GM12872 (cell line): ENCODE measurements at regions not wholly inside any gene's neighbourhood (a gene's known extent, or its start where the extent isn't known, plus 50 kb on each side); places are given as distances from the start of the nearest gene placed in this dataset.

Experiments
- TF ChIP-seq, protein P1 (sequence below): IDR thresholded peaks from 3 replicates; pipeline ENCODE4 v1.5.1; 2011; ENCODE audit warnings: low read depth, mild to moderate bottlenecking, low read length, moderate library complexity; ENCODE audit not compliant: insufficient read depth

DNA sequence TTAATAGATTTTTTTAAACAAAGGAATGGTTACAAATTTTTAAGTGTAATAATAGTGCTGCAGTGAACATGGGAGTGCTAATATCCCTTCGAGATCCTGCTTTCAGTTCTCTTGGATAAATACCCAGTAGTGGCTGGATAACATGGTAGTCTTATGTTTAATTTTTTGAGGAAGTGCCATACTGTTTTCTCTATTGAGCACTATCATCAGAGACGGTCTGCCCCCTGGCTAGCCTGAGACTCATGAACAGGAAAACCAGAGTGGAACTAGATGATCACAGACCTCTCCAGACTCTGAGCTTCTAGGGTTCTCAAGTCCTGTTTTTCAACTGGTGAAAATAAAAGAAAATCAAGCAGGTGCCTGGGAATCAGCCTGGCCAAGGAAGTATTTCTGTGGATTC, 97.3 kb upstream of the MARK1 start:
- TF ChIP-seq, protein P1, sequence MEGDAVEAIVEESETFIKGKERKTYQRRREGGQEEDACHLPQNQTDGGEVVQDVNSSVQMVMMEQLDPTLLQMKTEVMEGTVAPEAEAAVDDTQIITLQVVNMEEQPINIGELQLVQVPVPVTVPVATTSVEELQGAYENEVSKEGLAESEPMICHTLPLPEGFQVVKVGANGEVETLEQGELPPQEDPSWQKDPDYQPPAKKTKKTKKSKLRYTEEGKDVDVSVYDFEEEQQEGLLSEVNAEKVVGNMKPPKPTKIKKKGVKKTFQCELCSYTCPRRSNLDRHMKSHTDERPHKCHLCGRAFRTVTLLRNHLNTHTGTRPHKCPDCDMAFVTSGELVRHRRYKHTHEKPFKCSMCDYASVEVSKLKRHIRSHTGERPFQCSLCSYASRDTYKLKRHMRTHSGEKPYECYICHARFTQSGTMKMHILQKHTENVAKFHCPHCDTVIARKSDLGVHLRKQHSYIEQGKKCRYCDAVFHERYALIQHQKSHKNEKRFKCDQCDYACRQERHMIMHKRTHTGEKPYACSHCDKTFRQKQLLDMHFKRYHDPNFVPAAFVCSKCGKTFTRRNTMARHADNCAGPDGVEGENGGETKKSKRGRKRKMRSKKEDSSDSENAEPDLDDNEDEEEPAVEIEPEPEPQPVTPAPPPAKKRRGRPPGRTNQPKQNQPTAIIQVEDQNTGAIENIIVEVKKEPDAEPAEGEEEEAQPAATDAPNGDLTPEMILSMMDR: no peak

DNA sequence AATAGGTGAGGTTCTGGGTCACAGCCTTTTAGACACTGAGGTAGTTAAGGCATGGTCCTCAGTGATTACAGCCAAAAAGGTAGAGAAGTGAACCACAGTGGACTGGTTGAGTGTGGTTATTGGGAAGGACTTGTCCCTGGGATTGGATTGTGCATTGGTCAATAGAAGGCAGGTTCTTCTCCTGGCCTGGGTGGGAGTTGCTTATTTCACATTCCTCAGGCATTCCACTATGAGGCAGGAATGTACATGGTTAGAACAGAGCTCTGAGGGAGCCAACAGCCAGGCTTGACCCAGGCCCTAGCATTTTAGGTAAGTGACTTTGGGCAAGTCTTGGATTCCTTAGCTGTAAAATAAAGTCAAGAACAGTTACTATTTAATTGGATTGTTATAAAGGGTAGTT, 97.9 kb upstream of the MARK1 start:
- TF ChIP-seq, protein P1: no peak

DNA sequence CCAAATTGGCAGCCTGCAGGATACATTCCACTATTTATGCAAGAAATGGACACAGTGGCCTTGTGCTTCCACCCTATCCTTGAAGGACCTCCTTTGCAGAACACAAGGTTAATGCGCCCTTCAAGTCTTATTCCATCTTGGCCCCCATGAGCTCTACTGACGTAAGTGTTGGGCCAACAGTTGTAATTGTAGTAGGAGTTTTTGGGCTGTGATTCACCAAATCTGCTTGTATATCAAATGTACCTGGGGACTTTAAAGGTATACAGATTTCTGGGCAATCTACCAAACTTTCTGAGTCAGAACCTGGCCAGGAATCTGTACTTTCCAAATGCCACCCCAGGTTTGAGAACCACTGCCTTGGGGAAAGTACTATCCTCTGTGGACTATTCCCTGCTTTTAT, 100.9 kb upstream of the MARK1 start:
- TF ChIP-seq, protein P1: no peak

DNA sequence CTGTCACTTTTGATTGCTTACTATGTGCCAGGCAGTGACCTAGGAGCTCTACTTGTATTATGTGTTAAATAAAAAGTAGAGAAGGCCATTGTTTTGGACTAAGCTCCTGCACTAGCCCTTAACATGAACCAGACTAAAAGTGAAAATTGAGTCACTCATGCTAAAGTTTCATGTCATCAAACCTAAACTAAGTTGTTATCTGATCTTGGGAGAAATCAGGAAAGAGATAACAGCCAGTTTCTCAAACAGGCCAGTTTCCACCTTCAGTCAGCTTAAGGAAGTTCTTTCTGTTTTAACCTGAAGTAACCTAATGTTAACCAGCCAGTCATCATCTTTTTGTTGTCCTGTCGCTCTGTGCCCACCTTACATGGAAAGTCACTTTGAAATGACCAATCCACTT, 102.1 kb upstream of the MARK1 start:
- TF ChIP-seq, protein P1: no peak

DNA sequence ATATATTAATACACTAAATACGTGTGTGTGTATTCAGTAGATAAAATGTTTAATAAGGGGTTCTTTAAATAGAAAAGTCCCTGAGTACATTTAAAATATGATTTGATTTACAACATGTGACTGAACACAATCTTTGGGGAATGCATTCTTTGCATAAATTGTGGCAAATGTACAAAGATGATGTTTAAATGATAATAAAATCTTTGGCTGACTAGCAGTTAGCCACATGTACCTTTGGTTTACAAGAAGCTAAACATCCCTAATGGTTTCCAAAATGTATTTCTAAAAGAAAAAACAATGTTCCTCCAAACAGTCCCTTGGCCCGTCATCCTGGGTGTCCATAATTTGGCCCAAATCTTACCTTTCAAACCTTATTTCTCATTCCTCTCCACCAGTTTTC, 106.4 kb upstream of the MARK1 start:
- TF ChIP-seq, protein P1: no peak

DNA sequence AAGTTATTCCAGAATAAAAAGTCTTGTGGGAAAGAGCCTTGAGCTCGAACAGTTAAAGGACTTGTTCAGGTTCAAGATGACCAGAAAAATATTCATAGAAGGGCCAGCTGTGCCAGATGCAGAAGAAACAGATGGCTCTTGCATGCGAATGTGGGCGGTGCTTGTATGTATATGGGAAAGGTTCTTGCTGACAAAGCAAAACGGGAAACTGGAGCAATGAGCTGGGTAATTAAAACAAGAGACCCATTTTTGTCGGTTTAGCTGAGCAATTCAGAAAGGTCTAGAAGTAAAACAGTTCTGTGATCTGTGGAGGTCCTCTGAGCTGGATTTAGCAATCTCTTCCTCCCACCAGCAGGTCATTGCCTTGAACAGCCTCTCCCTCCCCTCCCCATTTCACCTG, 107.2 kb upstream of the MARK1 start:
- TF ChIP-seq, protein P1: no peak

DNA sequence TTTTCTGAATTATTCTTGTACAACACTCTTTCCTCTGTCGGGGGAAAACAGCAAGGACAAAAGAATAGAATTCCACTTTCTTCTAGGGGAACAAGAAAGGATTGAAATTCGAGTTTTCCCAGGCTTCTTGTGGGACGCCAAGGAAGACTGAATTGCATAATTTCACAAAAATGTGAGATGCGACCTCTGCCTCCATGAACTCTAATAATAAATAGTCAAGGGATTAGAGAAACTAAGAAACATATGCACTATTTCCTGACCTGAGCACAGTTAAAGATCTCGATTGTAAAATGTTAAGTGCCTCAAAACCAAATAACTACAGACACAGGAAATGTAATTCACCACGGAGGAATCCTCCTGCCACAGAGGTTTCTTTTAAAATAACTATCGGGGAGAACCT, 117.3 kb upstream of the MARK1 start:
- TF ChIP-seq, protein P1: no peak
